ENCODE measurements at regions not wholly inside any gene's neighbourhood (a gene's known extent, or its start where the extent isn't known, plus 50 kb on each side); places are given as distances from the start of the nearest gene placed in this dataset.
A peak's percentile ranks its signal among the peaks of the same experiment; 100 is the strongest.

DNA sequence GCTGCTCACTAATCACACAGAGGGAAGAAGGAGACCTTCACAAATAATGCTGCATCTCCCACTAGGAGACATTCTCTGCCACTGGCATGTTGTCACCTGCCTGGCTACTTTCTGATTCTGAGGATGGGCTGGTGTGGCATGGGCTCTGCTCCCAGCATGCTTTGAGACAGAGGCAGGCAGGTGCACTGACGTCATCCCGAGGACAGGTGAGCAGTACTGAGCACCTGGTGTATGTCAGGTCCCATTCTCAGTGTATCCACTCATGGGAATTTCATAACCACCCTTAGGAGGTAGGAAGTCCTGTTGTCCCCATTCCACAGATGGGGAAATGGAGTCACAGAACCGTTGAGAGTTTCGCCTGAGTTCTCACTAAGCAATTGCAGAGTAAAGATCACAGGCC is 597.9 kb downstream of the VRK1 start:
- DNase-seq (ENCODE audit: low read depth in 2 of 2) = no peak

DNA sequence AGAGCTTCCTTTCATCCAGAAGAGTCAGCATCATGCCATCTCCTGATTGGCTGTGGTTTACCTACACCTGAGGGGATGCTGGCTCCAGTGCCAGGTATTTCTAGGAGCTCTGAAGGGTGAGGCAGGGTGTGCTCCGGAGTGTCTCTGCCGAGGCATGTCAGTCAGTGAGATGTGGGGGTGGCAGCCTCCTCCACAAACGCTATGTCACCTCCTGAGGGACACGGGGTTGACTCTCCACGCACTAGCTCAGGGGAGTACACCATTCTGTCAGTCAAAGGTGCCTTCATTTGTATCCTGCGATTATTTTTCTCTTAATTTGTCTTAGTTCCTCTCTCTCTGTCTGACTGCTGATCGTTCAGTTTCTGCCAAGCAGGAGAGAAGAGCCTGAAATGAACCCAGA is 604.5 kb downstream of the VRK1 start:
- DNase-seq (ENCODE audit: low read depth in 2 of 2) = no peak

GRCh38 chr14:97402279-97402678 is 605.1 kb downstream of the VRK1 start:
- DNase-seq (ENCODE audit: low read depth in 2 of 2) = no peak

DNA sequence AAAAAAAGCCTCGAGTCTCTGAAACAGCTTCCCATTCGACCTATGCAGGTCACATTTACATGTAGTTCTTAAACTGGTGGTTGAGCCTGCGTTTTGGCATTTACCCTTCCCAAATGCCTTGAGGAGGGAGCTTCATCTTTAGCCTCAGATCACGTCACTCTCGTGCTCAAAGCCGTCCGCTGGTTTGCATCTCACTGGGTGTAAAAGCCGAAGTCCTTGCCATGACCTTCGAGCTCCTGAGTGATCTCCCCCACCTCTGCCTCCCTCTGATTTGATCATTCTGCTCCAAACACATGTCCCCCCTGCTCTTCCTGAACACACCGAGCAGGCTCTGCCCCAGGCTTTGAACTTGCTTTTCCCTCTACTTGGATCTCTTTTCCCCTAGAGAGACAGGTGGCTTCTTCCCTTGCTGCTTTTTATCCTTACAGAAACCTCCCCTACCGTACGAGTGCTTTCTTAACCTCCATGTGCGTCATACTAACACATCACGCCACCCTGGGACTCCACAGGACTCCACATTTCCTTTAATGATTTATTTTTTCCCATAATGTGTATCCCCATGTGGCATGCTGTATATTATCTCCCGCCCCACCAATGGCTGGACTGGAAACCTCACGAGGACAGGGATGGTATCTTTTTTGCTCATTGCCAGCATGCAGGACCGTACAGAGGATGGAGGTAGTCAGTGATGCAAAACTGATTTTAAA is 610.7 kb downstream of the VRK1 start:
- DNase-seq (ENCODE audit: low read depth in 2 of 2) = no peak

- DNase-seq (ENCODE audit: low read depth in 2 of 2) = no peak
Observed at GRCh38 chr14:97408503-97408902, 611.3 kb downstream of the VRK1 start.

- no peak for DNase-seq (ENCODE audit: low read depth in 2 of 2)
Observed at GRCh38 chr14:97408937-97409815, 612.0 kb downstream of the VRK1 start.

- peak in 1 of 2 experiments; percentile 5 for DNase-seq (ENCODE audit: low read depth in 2 of 2)
Observed at GRCh38 chr14:97410667-97411620, 613.8 kb downstream of the VRK1 start.

- DNase-seq (ENCODE audit: low read depth in 2 of 2) = peak; percentile 3 to 5
Observed at GRCh38 chr14:97411938-97412612, 614.9 kb downstream of the VRK1 start.

DNA sequence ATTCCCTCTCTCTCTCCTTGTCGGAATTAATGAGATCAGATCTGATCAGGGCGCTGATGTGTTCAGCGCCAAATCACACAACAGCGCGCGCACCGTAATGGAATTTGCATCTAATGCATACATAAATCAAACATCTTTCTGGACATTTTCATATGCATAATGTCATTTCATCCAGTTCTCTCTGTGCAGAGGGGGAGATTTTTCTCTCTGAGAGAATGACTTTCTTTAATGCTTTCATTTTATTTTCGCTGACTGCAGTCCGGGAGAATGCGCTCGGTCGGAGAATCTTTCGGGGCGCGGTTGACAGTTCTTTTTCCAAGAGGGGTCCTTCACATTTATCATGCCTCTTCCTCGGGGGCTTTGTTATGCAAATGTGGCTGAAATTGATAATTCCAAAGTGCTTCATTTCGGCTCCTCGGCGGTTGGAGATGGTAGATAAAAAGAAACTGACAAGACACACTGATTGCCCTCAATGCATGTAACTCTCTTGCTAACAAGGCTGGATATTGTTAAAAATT is 615.9 kb downstream of the VRK1 start:
- DNase-seq (ENCODE audit: low read depth in 2 of 2) = no peak

DNA sequence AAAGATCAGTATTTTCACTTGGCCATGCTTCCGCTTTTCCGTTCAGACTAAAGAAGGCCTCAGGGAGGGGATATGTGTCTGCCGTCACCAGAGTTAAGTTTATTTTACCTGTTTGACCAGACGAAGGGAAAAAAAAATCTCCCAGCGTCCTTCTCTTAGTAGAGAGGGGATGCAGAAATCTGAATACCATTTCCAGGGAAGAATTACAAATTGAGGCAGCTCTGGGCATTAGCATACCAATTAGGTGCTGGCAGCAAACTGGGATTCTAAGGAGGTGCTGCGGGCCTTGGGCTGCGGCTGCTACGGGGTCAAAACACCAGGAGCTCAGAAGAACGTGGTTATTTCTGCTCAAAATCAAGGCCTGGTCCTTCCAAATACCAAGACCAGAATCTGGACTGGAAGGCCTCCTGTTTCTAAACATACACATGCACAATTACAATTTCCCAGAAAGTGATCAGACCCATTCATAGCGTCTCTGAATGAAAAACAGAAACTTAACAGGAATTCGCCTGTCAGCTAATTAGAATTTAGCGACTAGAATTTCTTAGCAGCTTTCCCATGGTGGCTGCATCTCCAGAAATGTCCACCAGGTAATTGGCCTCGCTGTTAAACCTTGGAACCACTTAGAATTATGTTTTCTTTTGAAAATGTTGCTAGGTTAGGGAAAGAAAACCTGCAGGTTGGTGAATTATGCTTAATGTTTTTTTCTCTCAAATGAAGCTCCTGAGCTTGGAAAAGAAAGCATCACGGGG is 617.0 kb downstream of the VRK1 start:
- no peak for DNase-seq (ENCODE audit: low read depth in 2 of 2)

DNA sequence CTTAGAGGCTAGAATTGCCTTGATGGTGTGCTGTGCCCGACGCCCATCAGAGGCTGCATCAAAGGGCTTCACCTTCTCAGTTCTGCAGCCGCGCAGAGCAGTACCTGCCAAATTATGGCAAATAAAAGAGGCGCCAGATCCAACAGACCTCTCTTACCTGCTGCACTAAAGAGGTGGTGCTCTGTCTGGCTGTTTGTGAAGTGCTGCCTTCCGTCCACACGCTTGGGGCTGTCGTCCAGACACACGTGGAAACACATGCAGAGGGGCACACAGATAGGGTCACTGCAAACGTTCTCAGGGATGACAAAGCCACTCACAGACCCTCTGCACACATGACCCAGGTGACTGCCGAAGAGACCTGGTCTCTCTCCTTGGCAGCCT is 617.5 kb downstream of the VRK1 start:
- DNase-seq (ENCODE audit: low read depth in 2 of 2) = no peak

DNA sequence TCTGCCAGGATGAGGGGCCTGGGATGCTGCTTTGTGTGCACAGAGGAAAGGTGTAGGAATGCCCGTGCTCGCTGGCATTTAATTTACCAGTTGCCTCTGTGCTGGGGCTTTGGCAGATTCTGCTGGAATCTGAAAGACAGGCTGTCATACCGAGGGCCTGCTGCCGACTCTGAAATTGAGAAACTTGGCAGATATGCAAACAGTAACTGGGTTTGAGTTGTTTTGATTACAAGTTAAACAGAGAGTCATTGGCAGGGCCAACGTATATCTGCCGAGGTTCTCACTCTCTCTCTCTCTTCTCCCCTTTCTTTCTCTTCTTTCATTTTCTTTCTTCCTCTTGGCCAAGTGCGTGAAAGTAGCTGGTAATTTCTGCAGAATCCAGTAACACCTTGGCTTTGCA is 618.7 kb downstream of the VRK1 start:
- no peak for DNase-seq (ENCODE audit: low read depth in 2 of 2)

GRCh38 chr14:97416550-97416949 is 619.4 kb downstream of the VRK1 start:
- DNase-seq (ENCODE audit: low read depth in 2 of 2) = no peak

DNA sequence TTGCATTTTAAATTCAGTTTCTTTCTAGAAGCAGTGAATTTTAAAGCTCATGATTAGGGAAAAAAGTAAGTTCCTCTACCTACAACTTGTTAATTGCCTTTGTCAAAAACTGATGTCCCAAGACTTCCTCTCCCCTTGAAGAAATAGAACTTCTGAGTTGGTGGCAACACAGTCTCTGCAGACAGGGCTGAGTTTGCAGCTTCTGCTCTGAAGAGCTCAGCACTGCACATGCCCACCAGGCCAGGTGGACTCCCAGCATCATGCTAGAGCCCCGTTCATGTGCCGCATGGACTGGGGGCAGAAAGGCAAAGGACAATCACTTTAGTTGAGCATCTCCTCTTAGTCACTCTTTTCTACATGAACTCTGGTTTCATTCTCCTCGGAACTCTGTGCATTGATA is 620.1 kb downstream of the VRK1 start:
- no peak for DNase-seq (ENCODE audit: low read depth in 2 of 2)

DNA sequence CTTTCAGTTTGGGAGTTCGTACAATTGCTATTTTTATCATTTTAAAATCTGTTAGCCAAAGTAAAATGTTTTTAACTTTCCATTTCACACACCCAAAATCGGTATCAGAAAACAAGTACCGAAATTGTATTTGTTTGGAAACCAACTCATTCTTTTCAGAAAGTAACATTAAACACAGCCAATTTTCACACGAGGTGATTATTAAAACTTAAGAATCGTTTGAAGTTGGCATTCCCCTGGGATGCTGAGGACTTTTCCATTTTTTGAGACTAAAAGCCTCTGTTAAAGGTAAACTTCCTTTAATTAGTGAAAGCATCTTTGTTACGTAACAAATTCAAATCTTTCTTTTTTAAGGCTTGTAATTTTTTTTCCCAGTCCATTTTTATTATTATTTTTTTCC is 623.0 kb downstream of the VRK1 start:
- no peak for DNase-seq (ENCODE audit: low read depth in 2 of 2)

DNA sequence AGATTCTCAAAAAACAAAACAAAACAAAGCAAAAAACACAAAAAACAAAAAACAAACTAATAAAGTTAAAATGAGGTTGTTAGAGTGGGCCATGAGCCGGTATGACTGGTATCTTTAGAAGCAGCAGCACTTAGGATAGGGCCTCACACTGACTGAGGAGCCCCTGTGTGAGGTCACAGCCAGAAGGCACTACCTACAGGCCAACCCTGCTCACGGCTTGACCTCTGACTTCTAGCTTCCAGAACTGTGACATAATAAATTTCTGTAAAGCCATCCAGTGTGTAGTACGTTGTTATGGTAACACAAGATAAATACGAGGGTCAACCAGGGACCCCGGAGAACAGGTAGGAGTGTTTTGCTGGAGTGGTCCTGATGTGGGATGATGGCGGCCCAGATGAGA is 629.6 kb downstream of the VRK1 start:
- no peak for DNase-seq (ENCODE audit: low read depth in 2 of 2)

- no peak for DNase-seq (ENCODE audit: low read depth in 2 of 2)
Observed at GRCh38 chr14:97428808-97429440, 631.7 kb downstream of the VRK1 start.

DNA sequence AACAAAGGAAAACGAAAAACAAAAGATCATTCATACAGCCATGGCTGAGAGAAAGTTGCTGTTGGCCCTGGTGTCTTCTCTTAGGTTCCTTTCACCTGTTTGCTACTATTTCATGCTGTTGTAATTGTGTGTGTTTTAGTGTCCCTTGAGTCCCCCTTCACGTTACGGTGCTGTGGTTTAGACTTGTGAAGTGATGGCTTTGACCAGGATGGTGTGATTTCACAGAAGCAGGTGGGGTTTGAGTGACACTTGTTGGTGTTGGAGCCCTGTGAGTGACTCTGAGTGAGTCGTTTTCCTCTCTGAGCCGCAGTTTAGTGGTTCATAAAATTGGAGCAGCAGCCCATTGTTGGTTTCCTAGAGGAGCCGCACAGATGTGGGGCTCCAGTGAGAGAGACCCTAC is 635.4 kb downstream of the VRK1 start:
- no peak for DNase-seq (ENCODE audit: low read depth in 2 of 2)

- no peak for DNase-seq (ENCODE audit: low read depth in 2 of 2)
Observed at GRCh38 chr14:97441740-97442362, 644.7 kb downstream of the VRK1 start.

DNA sequence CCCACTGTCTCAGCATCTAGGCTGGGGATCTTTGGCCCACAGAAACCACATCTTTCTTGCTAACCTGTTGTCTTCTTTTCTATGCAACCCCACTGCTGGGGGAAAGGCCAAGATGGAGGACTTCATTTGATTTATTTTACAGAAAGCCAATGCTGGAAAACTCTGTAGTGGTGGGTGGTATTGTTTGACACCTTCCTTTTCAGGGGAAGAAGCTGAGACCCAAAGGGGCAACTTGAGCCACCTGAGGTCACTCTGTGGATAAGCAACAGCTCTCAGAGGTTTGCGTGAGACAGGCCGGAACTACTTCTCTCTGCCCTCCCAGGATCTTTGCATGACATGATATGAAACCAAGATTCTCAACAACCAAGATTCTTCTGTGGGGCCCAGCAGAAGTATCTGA is 645.2 kb downstream of the VRK1 start:
- DNase-seq (ENCODE audit: low read depth in 2 of 2) = no peak

Measured in fibroblast of skin of left quadriceps (primary cell).